Psoas muscle (tissue), 7 donors: ENCODE measurements at regions not wholly inside any gene's neighbourhood (a gene's known extent, or its start where the extent isn't known, plus 50 kb on each side); places are given as distances from the start of the nearest gene placed in this dataset.

Source experiments
- ATAC-seq, 4 donors: fragments of 200-7000 bp; cut with Tn5 transposase; one replicate each; pipeline ENCODE4 v1.9.1; 2020; ENCODE audit warnings: moderate library complexity in 3 of 4, mild to moderate bottlenecking in 2 of 4
- DNase-seq, 2 donors: peaks; one replicate each; pipeline ENCODE4 v3.0.0-alpha.2; 2020
- H3K27ac ChIP-seq: fragments of 200-600 bp; one replicate; pipeline ENCODE4 v1.8.0; 2022
- H3K27me3 ChIP-seq, 3 donors: fragments of 200-600 bp in 1 of 3; one replicate each; pipeline versions ENCODE4 v1.6.1 to v1.8.0; 2013 to 2022; ENCODE audit warnings: low read length in 2 of 3, mild to moderate bottlenecking in 2 of 3, moderate library complexity in 1 of 3; ENCODE audit not compliant: insufficient read depth in 3 of 3
- H3K36me3 ChIP-seq, 2 donors: fragments of 200-600 bp in 1 of 2; one replicate each; pipeline versions ENCODE4 v1.6.1 to v1.8.0; 2013 to 2022; ENCODE audit warnings: low read depth in 1 of 2, mild to moderate bottlenecking in 1 of 2, moderate library complexity in 1 of 2; ENCODE audit not compliant: insufficient read depth in 1 of 2
- H3K4me1 ChIP-seq: fragments of 200-600 bp; one replicate; pipeline ENCODE4 v1.8.0; 2022
- H3K4me3 ChIP-seq: fragments of 200-600 bp; one replicate; pipeline ENCODE4 v1.8.0; 2022; ENCODE audit warnings: mild to moderate bottlenecking
- H3K9me3 ChIP-seq: fragments of 200-600 bp; one replicate; pipeline ENCODE4 v1.8.0; 2022
- WGBS, 3 donors: extraction: QIAGEN DNeasy Blood & Tissue Kit; methylation state at CpG; one replicate each; pipeline versions ENCODE4 v1.1.6 to v1.1.7; 2013; 5-methylcytosine and 5-hydroxymethylcytosine counted together
- intact Hi-C, 2 donors: fragments of 100-400 bp; cut with DNase I; formaldehyde crosslinking; loops; one replicate each; pipeline versions ENCODE4 v1.11.0 to v1.14.2; 2022
- TF ChIP-seq, protein P1 (sequence below): fragments of 200-600 bp; IDR thresholded peaks from one replicate; pipeline ENCODE4 v1.8.0; 2022; ENCODE audit warnings: antibody characterized with exemption
- donor health status: healthy with polysubstance abuse.
- donor health status: DM: no; HTN: no; CAD: no; lungs with moderate emphysema.
- donor health status: Bipolar disorder and iron deficiency.
- donor health status: healthy.
- donor health status: DM: yes; HTN: yes; CAD: no.
- donor health status: DM: no; HTN: no; CAD: no.
- donor health status: DM: yes; HTN: yes; CAD: no.

DNA sequence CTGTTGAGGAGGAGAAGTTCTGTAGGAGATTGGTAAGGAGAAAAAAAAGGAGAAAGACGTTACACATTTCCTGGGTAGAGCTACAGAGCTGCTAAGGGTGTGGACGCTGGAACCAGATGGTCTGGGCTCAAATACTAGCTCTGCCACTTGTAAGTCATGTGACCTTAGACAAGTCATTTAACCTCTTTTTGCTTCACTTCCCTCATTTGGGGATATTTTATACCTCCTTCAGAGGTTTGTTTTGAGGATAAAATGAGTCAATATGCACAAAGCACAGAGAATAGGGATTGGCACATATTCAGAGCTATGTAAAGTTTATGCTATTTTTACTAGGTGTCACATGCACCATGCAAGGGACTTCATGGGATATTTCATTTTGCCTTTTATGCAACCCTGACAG is 708.8 kb downstream of the DHX35 start:
- Histone ChIP-seq H3K9me3 (no peaks in the 10 kb centered on the region), H3K27me3 (no peaks in the 10 kb centered on the region), H3K4me1 (no peaks in the 10 kb centered on the region), H3K27ac (no peak overlapping the region), H3K4me3 (no peak overlapping the region), H3K36me3 (no peaks in the 10 kb centered on the region)
- ATAC-seq (no peak), DNase-seq (no peak)
- intact Hi-C loops: no loop called here
- TF ChIP-seq, protein P1, sequence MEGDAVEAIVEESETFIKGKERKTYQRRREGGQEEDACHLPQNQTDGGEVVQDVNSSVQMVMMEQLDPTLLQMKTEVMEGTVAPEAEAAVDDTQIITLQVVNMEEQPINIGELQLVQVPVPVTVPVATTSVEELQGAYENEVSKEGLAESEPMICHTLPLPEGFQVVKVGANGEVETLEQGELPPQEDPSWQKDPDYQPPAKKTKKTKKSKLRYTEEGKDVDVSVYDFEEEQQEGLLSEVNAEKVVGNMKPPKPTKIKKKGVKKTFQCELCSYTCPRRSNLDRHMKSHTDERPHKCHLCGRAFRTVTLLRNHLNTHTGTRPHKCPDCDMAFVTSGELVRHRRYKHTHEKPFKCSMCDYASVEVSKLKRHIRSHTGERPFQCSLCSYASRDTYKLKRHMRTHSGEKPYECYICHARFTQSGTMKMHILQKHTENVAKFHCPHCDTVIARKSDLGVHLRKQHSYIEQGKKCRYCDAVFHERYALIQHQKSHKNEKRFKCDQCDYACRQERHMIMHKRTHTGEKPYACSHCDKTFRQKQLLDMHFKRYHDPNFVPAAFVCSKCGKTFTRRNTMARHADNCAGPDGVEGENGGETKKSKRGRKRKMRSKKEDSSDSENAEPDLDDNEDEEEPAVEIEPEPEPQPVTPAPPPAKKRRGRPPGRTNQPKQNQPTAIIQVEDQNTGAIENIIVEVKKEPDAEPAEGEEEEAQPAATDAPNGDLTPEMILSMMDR: no peak
- WGBS, 3 donors: 28 to 55% (median 54%) methylated on average over 2 of the region's 2 CpGs

- H3K27ac ChIP-seq: no peak overlapping the region
- DNase-seq (no peak), ATAC-seq (no peak)
- H3K4me1 ChIP-seq: no peaks in the 10 kb centered on the region
- H3K27me3 ChIP-seq: no peaks in the 10 kb centered on the region
- 84 to 86% (median 84%) methylated on average over 2 of the region's 2 CpGs for WGBS, 3 donors
- H3K4me3 ChIP-seq: no peak overlapping the region
- H3K36me3 ChIP-seq: no peaks in the 10 kb centered on the region
- TF ChIP-seq, protein P1: no peak
- H3K9me3 ChIP-seq: no peaks in the 10 kb centered on the region
- intact Hi-C loops: no loop called here
These were observed 707.5 kb downstream of the DHX35 start for GRCh38 chr20:39669659-39670058.

GRCh38 chr20:39668038-39668437 is 705.9 kb downstream of the DHX35 start:
- Histone ChIP-seq H3K4me3 (no peak overlapping the region), H3K4me1 (no peaks in the 10 kb centered on the region), H3K27ac (no peak overlapping the region), H3K36me3 (no peaks in the 10 kb centered on the region), H3K9me3 (no peaks in the 10 kb centered on the region), H3K27me3 (no peaks in the 10 kb centered on the region)
- DNase-seq (no peak), ATAC-seq (no peak)
- TF ChIP-seq, protein P1: no peak
- 60 to 73% (median 63%) methylated on average over 3 of the region's 3 CpGs for WGBS, 3 donors
- intact Hi-C loops: no loop called here

DNA sequence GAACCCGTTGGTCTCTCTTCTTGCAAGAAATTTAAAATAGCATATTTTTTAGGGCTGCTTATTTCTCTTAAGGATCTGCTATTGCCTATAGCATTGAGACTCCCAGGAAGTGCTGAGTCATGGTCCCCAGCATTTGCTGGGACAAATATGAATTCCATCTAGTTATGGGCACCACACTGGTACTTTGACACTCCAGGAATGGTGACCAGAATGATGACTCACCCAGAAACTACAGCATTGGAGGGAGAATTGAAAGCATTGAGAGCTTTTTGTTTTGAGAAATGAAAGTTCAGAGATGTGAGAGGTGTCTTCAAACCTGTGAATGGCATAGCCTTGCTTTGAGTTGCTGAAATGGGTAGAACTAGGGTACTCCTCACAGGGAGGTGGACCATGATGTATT is 699.7 kb downstream of the DHX35 start:
- TF ChIP-seq, protein P1: no peak
- intact Hi-C loops: no loop called here
- Histone ChIP-seq H3K27ac (no peak overlapping the region), H3K4me3 (no peak overlapping the region), H3K4me1 (no peaks in the 10 kb centered on the region), H3K27me3 (no peaks in the 10 kb centered on the region), H3K9me3 (no peaks in the 10 kb centered on the region), H3K36me3 (no peaks in the 10 kb centered on the region)
- 0 to 34% (median 0%) methylated on average over 1 of the region's 1 CpG for WGBS, 3 donors
- no peak for DNase-seq
- ATAC-seq: no peak

DNA sequence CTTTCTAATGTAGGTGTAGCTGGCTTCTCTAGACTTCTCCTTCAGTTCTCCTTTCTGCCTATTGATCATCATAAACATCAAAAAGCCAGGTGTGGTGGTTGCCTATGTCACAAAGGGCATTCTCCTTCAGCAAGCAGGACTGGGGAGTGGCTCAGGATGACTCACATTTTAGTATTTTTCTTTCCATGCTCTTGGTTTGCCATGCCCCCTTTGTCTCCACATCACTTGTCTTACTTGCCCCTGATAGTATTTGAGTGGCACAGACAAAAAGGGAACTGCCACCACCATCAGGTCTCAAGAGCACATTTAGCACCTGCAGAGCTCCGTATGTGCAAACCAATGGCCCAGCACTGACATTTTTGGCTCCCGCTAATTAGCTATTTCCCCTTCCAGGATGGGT is 698.8 kb downstream of the DHX35 start:
- no peak for ATAC-seq
- 94 to 98% (median 95%) methylated on average over 2 of the region's 2 CpGs for WGBS, 3 donors

More for the DNA sequence above, 698.8 kb downstream of the DHX35 start:
- no peaks in the 10 kb centered on the region for H3K27me3 ChIP-seq
- no peaks in the 10 kb centered on the region for H3K4me1 ChIP-seq
- no peak overlapping the region for H3K4me3 ChIP-seq
- no peak for DNase-seq
- TF ChIP-seq, protein P1: no peak
- H3K36me3 ChIP-seq: no peaks in the 10 kb centered on the region
- no peak overlapping the region for H3K27ac ChIP-seq
- H3K9me3 ChIP-seq: no peaks in the 10 kb centered on the region
- intact Hi-C loops: no loop called here
